ENCODE measurements at regions not wholly inside any gene's neighbourhood (a gene's known extent, or its start where the extent isn't known, plus 50 kb on each side); places are given as distances from the start of the nearest gene placed in this dataset.
"Not testable (repeated sequence)": the region's sequence is repeated elsewhere in the genome, so short reads cannot be mapped to it uniquely, and the experiment has no call there.

GRCh38 chr6:12478921-12479320 lies 188.8 kb downstream of the EDN1 start:
- DNase-seq (ENCODE audit: low spot score), result no peak

GRCh38 chr6:12479451-12479850 lies 189.3 kb downstream of the EDN1 start:
- no peak for DNase-seq (ENCODE audit: low spot score)

GRCh38 chr6:12479881-12480280 lies 189.7 kb downstream of the EDN1 start:
- no peak for DNase-seq (ENCODE audit: low spot score)

GRCh38 chr6:12480379-12480778 lies 190.2 kb downstream of the EDN1 start:
- no peak for DNase-seq (ENCODE audit: low spot score)

- no peak for DNase-seq (ENCODE audit: low spot score)
These were observed 191.1 kb downstream of the EDN1 start for GRCh38 chr6:12481292-12481691.

- no peak for DNase-seq (ENCODE audit: low spot score)
These were observed 191.7 kb downstream of the EDN1 start for GRCh38 chr6:12481850-12482249.

- no peak for DNase-seq (ENCODE audit: low spot score)
These were observed 192.5 kb downstream of the EDN1 start for GRCh38 chr6:12482386-12483375.

- no peak for DNase-seq (ENCODE audit: low spot score)
These were observed 193.6 kb downstream of the EDN1 start for GRCh38 chr6:12483712-12484111.

GRCh38 chr6:12484519-12484918 lies 194.4 kb downstream of the EDN1 start:
- DNase-seq (ENCODE audit: low spot score), result no peak

- DNase-seq (ENCODE audit: low spot score), result no peak
These were observed 195.1 kb downstream of the EDN1 start for GRCh38 chr6:12485226-12485764.

GRCh38 chr6:12485837-12486236 lies 195.7 kb downstream of the EDN1 start:
- DNase-seq (ENCODE audit: low spot score), result no peak

- DNase-seq (ENCODE audit: low spot score), result no peak
These were observed 200.3 kb downstream of the EDN1 start for GRCh38 chr6:12490351-12490903.

- DNase-seq (ENCODE audit: low spot score), result no peak
These were observed 200.9 kb downstream of the EDN1 start for GRCh38 chr6:12490904-12491571.

- DNase-seq (ENCODE audit: low spot score), result not testable (repeated sequence)
These were observed 202.8 kb downstream of the EDN1 start for GRCh38 chr6:12492929-12493328.

GRCh38 chr6:12493446-12493845 lies 203.3 kb downstream of the EDN1 start:
- no peak for DNase-seq (ENCODE audit: low spot score)

GRCh38 chr6:12494161-12494560 lies 204.0 kb downstream of the EDN1 start:
- no peak for DNase-seq (ENCODE audit: low spot score)

GRCh38 chr6:12501990-12502389 lies 211.8 kb downstream of the EDN1 start:
- DNase-seq (ENCODE audit: low spot score), result no peak

- no peak for DNase-seq (ENCODE audit: low spot score)
These were observed 212.1 kb upstream of the PHACTR1 start for GRCh38 chr6:12504325-12504966.

GRCh38 chr6:12505486-12505885 lies 211.1 kb upstream of the PHACTR1 start:
- no peak for DNase-seq (ENCODE audit: low spot score)

GRCh38 chr6:12506159-12506558 lies 210.4 kb upstream of the PHACTR1 start:
- DNase-seq (ENCODE audit: low spot score), result no peak

GRCh38 chr6:12507636-12508035 lies 208.9 kb upstream of the PHACTR1 start:
- DNase-seq (ENCODE audit: low spot score), result no peak

GRCh38 chr6:12508553-12508952 lies 208.0 kb upstream of the PHACTR1 start:
- DNase-seq (ENCODE audit: low spot score), result no peak

Data from ureter (tissue), 1 donor.